ENCODE measurements at regions not wholly inside any gene's neighbourhood (a gene's known extent, or its start where the extent isn't known, plus 50 kb on each side); places are given as distances from the start of the nearest gene placed in this dataset.

DNA sequence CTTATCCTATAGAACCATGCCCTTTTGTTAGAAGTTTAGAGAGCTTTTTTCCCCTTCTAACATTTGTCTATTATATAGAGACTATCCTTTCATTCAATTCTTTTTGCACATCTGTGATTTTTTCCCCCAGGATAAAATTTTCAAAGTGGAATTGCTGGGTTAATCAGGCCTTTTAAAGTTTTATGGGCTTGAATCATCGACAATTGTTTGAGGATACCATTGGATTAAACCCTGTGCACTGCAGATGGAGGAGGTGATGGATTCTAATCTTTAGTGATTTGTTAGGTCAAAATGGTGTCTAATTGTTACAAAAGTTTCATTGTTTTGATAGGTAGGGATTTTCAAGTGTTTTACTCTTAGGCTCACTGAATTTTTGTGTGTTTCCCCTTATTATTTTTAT, 463.7 kb upstream of the CFAP20DC start:
- TF ChIP-seq, protein P1, sequence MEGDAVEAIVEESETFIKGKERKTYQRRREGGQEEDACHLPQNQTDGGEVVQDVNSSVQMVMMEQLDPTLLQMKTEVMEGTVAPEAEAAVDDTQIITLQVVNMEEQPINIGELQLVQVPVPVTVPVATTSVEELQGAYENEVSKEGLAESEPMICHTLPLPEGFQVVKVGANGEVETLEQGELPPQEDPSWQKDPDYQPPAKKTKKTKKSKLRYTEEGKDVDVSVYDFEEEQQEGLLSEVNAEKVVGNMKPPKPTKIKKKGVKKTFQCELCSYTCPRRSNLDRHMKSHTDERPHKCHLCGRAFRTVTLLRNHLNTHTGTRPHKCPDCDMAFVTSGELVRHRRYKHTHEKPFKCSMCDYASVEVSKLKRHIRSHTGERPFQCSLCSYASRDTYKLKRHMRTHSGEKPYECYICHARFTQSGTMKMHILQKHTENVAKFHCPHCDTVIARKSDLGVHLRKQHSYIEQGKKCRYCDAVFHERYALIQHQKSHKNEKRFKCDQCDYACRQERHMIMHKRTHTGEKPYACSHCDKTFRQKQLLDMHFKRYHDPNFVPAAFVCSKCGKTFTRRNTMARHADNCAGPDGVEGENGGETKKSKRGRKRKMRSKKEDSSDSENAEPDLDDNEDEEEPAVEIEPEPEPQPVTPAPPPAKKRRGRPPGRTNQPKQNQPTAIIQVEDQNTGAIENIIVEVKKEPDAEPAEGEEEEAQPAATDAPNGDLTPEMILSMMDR (conservative IDR thresholded peaks at IDR 0.05; ENCODE audit: low read depth, low read length) = no peak
- no peak for TF ChIP-seq EZH2 (IDR thresholded peaks at IDR 0.05; ENCODE audit: borderline replicate concordance, low read depth, low read length, poor library complexity, severe bottlenecking)
